BJ (cell line): ENCODE measurements at regions not wholly inside any gene's neighbourhood (a gene's known extent, or its start where the extent isn't known, plus 50 kb on each side); places are given as distances from the start of the nearest gene placed in this dataset.

Source experiments
- CTCF ChIA-PET: fragments of 350-600 bp; formaldehyde crosslinking; extraction: SDS; loops from one replicate; lab custom pipeline; 2021; ENCODE audit warnings: antibody characterized with exemption, inconsistent platforms; lab: Yijun Ruan, JAX
- POLR2A ChIA-PET: fragments of 300-600 bp; sonication (Branson Sonifier 250); formaldehyde crosslinking; extraction: SDS; loops from one replicate; lab custom pipeline; 2021; ENCODE audit warnings: antibody characterized with exemption; lab: Charles Lee
- DNase-seq: peaks from one replicate; pipeline ENCODE4 v3.0.0-alpha.2; 2011; ENCODE audit warnings: low read depth
- H3K27me3 ChIP-seq: 2 replicates; pipeline ENCODE4 v1.6.0; 2011; ENCODE audit warnings: low read length; ENCODE audit not compliant: control insufficient read depth, insufficient read depth
- H3K36me3 ChIP-seq: 2 replicates; pipeline ENCODE4 v1.5.1; 2011; ENCODE audit warnings: low read length; ENCODE audit not compliant: control insufficient read depth, insufficient read depth
- H3K4me3 ChIP-seq: 2 replicates; pipeline ENCODE4 v1.5.1; 2011; ENCODE audit warnings: low read depth, mild to moderate bottlenecking, control low read depth, low read length
- CTCF ChIP-seq: IDR thresholded peaks from 2 replicates; pipeline ENCODE4 v1.5.1; 2011; ENCODE audit warnings: low read depth, mild to moderate bottlenecking, control low read depth, inconsistent platforms, low read length, moderate library complexity; ENCODE audit not compliant: insufficient read depth

DNA sequence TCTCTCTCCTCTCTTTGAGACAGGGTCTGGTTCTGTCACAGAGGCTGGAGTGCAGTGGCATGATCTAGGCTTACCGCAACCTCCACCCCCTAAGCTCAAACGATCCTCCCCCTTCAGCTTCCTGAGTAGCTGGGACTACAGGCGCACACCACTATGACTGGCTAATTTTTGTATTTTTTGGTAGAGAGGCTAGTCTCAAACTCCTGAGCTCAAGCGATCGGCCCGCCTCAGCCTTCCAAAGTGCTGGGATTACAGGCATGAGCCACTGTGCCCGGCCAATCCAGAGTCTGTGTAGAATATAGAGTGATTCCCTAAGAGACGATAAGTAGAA is 65.8 kb upstream of the RPH3AL start:
- ChIA-PET POLR2A (no interaction called here), CTCF (no interaction called here)
- Histone ChIP-seq H3K4me3 (no peak overlapping the region), H3K27me3 (no peaks in the 10 kb centered on the region), H3K36me3 (no peaks in the 10 kb centered on the region)
- no peak for DNase-seq
- TF ChIP-seq CTCF, result no peak

GRCh38 chr17:417691-418420 is 65.2 kb upstream of the RPH3AL start:
- no peak for TF ChIP-seq CTCF
- Histone ChIP-seq H3K4me3 (no peak overlapping the region), H3K36me3 (no peaks in the 10 kb centered on the region), H3K27me3 (no peaks in the 10 kb centered on the region)
- ChIA-PET POLR2A (no interaction called here), CTCF (interaction anchor here (0.9 kb wide), 1 partner anchor 13 kb away, joined by 3 read pairs; no protein-coding TSS in a partner anchor)
- DNase-seq, result no peak

GRCh38 chr17:416293-417206 is 63.9 kb upstream of the RPH3AL start:
- no peak for DNase-seq
- POLR2A ChIA-PET, result no interaction called here
- CTCF ChIA-PET, result interaction anchor here (0.6 to 3.9 kb wide), 3 partner anchors 14 to 284 kb away, joined by 3 to 35 read pairs (median 4); no protein-coding TSS in a partner anchor

GRCh38 chr17:413706-414380 is 61.2 kb upstream of the RPH3AL start:
- no peak for TF ChIP-seq CTCF

More at GRCh38 chr17:416293-417206, 63.9 kb upstream of the RPH3AL start:
- Histone ChIP-seq H3K4me3 (no peak overlapping the region), H3K36me3 (no peaks in the 10 kb centered on the region), H3K27me3 (no peaks in the 10 kb centered on the region)
- TF ChIP-seq CTCF, result no peak

More at GRCh38 chr17:413706-414380, 61.2 kb upstream of the RPH3AL start:
- no peak overlapping the region for H3K4me3 ChIP-seq
- POLR2A ChIA-PET, result no interaction called here
- no peaks in the 10 kb centered on the region for H3K27me3 ChIP-seq
- no peak for DNase-seq
- H3K36me3 ChIP-seq, result no peaks in the 10 kb centered on the region
- CTCF ChIA-PET, result interaction anchor here (0.9 to 3.9 kb wide), 2 partner anchors 287 to 290 kb away, joined by 5 to 35 read pairs; no protein-coding TSS in a partner anchor
